ENCODE measurements at regions not wholly inside any gene's neighbourhood (a gene's known extent, or its start where the extent isn't known, plus 50 kb on each side); places are given as distances from the start of the nearest gene placed in this dataset.

DNA sequence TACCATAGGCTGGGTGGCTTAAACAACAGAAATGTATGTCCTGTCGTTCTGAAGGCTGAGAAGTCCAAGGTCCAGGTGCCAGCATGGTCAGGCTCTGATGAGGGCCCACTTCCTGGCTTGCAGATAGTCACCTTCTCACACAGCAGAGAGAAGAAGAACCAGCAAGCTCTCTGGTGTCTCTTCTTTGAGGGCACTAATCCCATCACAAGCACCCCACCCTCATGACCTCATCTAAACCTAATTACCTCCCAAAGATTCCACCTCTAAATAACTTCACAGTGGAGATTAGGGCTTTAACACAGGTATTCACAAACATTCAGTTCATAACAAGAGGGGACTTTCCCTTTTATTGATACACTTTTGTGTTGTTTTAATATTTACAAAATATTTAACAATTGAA, 61.1 kb downstream of the RIN2 start (continued):
- peak; percentile 99 for TF ChIP-seq ZNF264 (CRISPR knock-in tag; IDR thresholded peaks at IDR 0.05)
- TF ChIP-seq KDM5A (IDR thresholded peaks at IDR 0.05; ENCODE audit: borderline replicate concordance, low read length), result no peak
- no peak for TF ChIP-seq NFYC (CRISPR knock-in tag; IDR thresholded peaks at IDR 0.05)
- no peak for TF ChIP-seq BORCS8-MEF2B (CRISPR knock-in tag; IDR thresholded peaks at IDR 0.05)
- no peak for TF ChIP-seq MIER2 (CRISPR knock-in tag; IDR thresholded peaks at IDR 0.05)
- no peak for TF ChIP-seq POLR2G (IDR thresholded peaks at IDR 0.05; ENCODE audit: low read depth, low read length)
- no peak for TF ChIP-seq TCF12 (IDR thresholded peaks at IDR 0.05)
- TF ChIP-seq TCF12 (CRISPR knock-in tag; IDR thresholded peaks at IDR 0.05), result no peak
- no peak for TF ChIP-seq GABPA (IDR thresholded peaks at IDR 0.05; ENCODE audit: low read depth, low read length)
- TF ChIP-seq GABPA (CRISPR knock-in tag; IDR thresholded peaks at IDR 0.05; ENCODE audit: low read depth), result 0 out of 2 replicates have a peak, but pooled peaks have one; percentile 9
- TF ChIP-seq DNMT1 (CRISPR knock-in tag; IDR thresholded peaks at IDR 0.05), result no peak
- no peak for TF ChIP-seq IKZF4 (CRISPR knock-in tag; IDR thresholded peaks at IDR 0.05; ENCODE audit: borderline replicate concordance, low read depth, not compliant biosample characterization)

- CTCF ChIA-PET (ENCODE audit: low intra/inter-chr PET ratio, low total read pairs), result no interaction called here
- ATAC-seq (no peak), FAIRE-seq (no peak), DNase-seq (ENCODE audit: low spot score) (no peak)
- Histone ChIP-seq H3K4me3 (replicated peaks in 1 of 3; ENCODE audit: insufficient read depth in 1 of 3, low read depth in 2 of 3, low read length in 3 of 3) (no peak overlapping the region), H4K20me1 (ENCODE audit: insufficient read depth, low read length) (no peaks in the 10 kb centered on the region), H2AFZ (ENCODE audit: low read length) (no peak overlapping the region), H3K27ac (ENCODE audit: extremely low read length, insufficient read depth, low read length) (no peak overlapping the region), H3K36me3 (replicated peaks in 1 of 2; ENCODE audit: control insufficient read depth in 1 of 2, insufficient read depth in 2 of 2, low read length in 2 of 2) (no peaks in the 10 kb centered on the region), H3K9ac (ENCODE audit: insufficient read depth, low read depth, low read length) (no peak overlapping the region), H3K4me2 (ENCODE audit: low read depth, low read length) (no peak overlapping the region), H3K4me1 (ENCODE audit: insufficient read depth, low read length) (peaks cover 23% of the 10 kb centered on the region), H3K79me2 (ENCODE audit: insufficient read depth, low read length) (no peaks in the 10 kb centered on the region), H3K27me3 (ENCODE audit: control insufficient read depth in 1 of 2, insufficient read depth in 2 of 2, low read length in 2 of 2) (no peaks in the 10 kb centered on the region), H3K9me3 (ENCODE audit: low read length) (peaks cover 4% of the 10 kb centered on the region; the same call in 1 of the 2 replicates)
- in situ Hi-C loops (cut with HindIII; ENCODE audit: extremely low pct_ligation_motif_present, low pct_unique_long_range_greater_than_20kb) (no loop called here), intact Hi-C loops (cut with micrococcal nuclease; ENCODE audit: unreplicated experiment) (no loop called here)
- 38% methylated on average over 4 of the region's 4 CpGs for WGBS (ENCODE audit: low lambda C conversion rate)
- no TSS peak for BruUV-seq (replicated peaks)
- POLR2A ChIA-PET, result no interaction called here
- TF ChIP-seq GPN1 (CRISPR knock-in tag; IDR thresholded peaks at IDR 0.05; ENCODE audit: borderline replicate concordance) (no peak), PLRG1 (conservative IDR thresholded peaks at IDR 0.05) (no peak), MZF1 (CRISPR knock-in tag; IDR thresholded peaks at IDR 0.05; ENCODE audit: borderline replicate concordance) (no peak), PHF8 (CRISPR knock-in tag; IDR thresholded peaks at IDR 0.05) (no peak), ZHX2 (IDR thresholded peaks at IDR 0.05; ENCODE audit: low read depth) (no peak), ZHX2 (CRISPR knock-in tag; IDR thresholded peaks at IDR 0.05; ENCODE audit: borderline replicate concordance) (no peak), ZNF432 (CRISPR knock-in tag; IDR thresholded peaks at IDR 0.05; ENCODE audit: borderline replicate concordance) (no peak), ZFP41 (CRISPR knock-in tag; IDR thresholded peaks at IDR 0.05; ENCODE audit: borderline replicate concordance) (no peak), SIX1 (CRISPR knock-in tag; IDR thresholded peaks at IDR 0.05; ENCODE audit: borderline replicate concordance) (no peak), SMYD3 (CRISPR knock-in tag; IDR thresholded peaks at IDR 0.05) (no peak)
Observed at GRCh38 chr20:19820555-19821211, 62.6 kb downstream of the RIN2 start.

Measured in HepG2 (cell line).